ENCODE measurements at regions not wholly inside any gene's neighbourhood (a gene's known extent, or its start where the extent isn't known, plus 50 kb on each side); places are given as distances from the start of the nearest gene placed in this dataset.
"Not testable (repeated sequence)": the region's sequence is repeated elsewhere in the genome, so short reads cannot be mapped to it uniquely, and the experiment has no call there.

- no peak overlapping the region for H3K4me2 ChIP-seq
- H3K9ac ChIP-seq: no peak overlapping the region
- no peak overlapping the region for H2AFZ ChIP-seq (ENCODE audit: low read depth)
- no peaks in the 10 kb centered on the region for H3K36me3 ChIP-seq (ENCODE audit: insufficient read depth)
- H3K4me1 ChIP-seq (ENCODE audit: low read depth, poor library complexity, severe bottlenecking): no peaks in the 10 kb centered on the region
- H4K20me1 ChIP-seq (ENCODE audit: insufficient read depth): no peaks in the 10 kb centered on the region
- TF ChIP-seq CTCF (conservative IDR thresholded peaks at IDR 0.05; ENCODE audit: low read depth, low read length): no peak
- no peaks in the 10 kb centered on the region for H3K27me3 ChIP-seq (ENCODE audit: insufficient read depth, low read depth)
- H3K27ac ChIP-seq: no peak overlapping the region
- H3K79me2 ChIP-seq (ENCODE audit: insufficient read depth, low read depth): no peaks in the 10 kb centered on the region
- no peak overlapping the region for H3K4me3 ChIP-seq (IDR thresholded peaks at IDR 0.05; ENCODE audit: insufficient read depth, low read depth, low read length)
These were observed 388.5 kb downstream of the CAAP1 start for GRCh38 chr9:26504057-26504456.

GRCh38 chr9:26502311-26502710, 390.3 kb downstream of the CAAP1 start:
- H3K4me3 ChIP-seq (IDR thresholded peaks at IDR 0.05; ENCODE audit: insufficient read depth, low read depth, low read length): no peak overlapping the region
- no peak for TF ChIP-seq CTCF (conservative IDR thresholded peaks at IDR 0.05; ENCODE audit: low read depth, low read length)

GRCh38 chr9:26500471-26500870, 392.1 kb downstream of the CAAP1 start:
- Histone ChIP-seq H3K27ac (no peak overlapping the region), H3K79me2 (ENCODE audit: insufficient read depth, low read depth) (no peaks in the 10 kb centered on the region), H3K27me3 (ENCODE audit: insufficient read depth, low read depth) (no peaks in the 10 kb centered on the region), H2AFZ (ENCODE audit: low read depth) (no peak overlapping the region), H3K9ac (no peak overlapping the region), H3K4me2 (no peak overlapping the region), H3K4me1 (ENCODE audit: low read depth, poor library complexity, severe bottlenecking) (no peaks in the 10 kb centered on the region), H3K4me3 (IDR thresholded peaks at IDR 0.05; ENCODE audit: insufficient read depth, low read depth, low read length) (no peak overlapping the region), H3K36me3 (ENCODE audit: insufficient read depth) (no peaks in the 10 kb centered on the region), H4K20me1 (ENCODE audit: insufficient read depth) (no peaks in the 10 kb centered on the region)
- TF ChIP-seq CTCF (conservative IDR thresholded peaks at IDR 0.05; ENCODE audit: low read depth, low read length): no peak

More at GRCh38 chr9:26502311-26502710, 390.3 kb downstream of the CAAP1 start:
- Histone ChIP-seq H2AFZ (ENCODE audit: low read depth) (no peak overlapping the region), H3K27me3 (ENCODE audit: insufficient read depth, low read depth) (no peaks in the 10 kb centered on the region), H3K79me2 (ENCODE audit: insufficient read depth, low read depth) (no peaks in the 10 kb centered on the region), H3K27ac (no peak overlapping the region), H3K9ac (no peak overlapping the region), H3K36me3 (ENCODE audit: insufficient read depth) (no peaks in the 10 kb centered on the region), H4K20me1 (ENCODE audit: insufficient read depth) (no peaks in the 10 kb centered on the region), H3K4me2 (no peak overlapping the region), H3K4me1 (ENCODE audit: low read depth, poor library complexity, severe bottlenecking) (no peaks in the 10 kb centered on the region)

GRCh38 chr9:26492608-26493521, 399.7 kb downstream of the CAAP1 start:
- H4K20me1 ChIP-seq (ENCODE audit: insufficient read depth); H3K36me3 ChIP-seq (ENCODE audit: insufficient read depth); H3K79me2 ChIP-seq (ENCODE audit: insufficient read depth, low read depth); H2AFZ ChIP-seq (ENCODE audit: low read depth); H3K9ac ChIP-seq; H3K4me3 ChIP-seq (IDR thresholded peaks at IDR 0.05; ENCODE audit: insufficient read depth, low read depth, low read length); H3K4me1 ChIP-seq (ENCODE audit: low read depth, poor library complexity, severe bottlenecking); H3K27ac ChIP-seq; H3K27me3 ChIP-seq (ENCODE audit: insufficient read depth, low read depth); H3K4me2 ChIP-seq: not testable (repeated sequence)

- H3K9ac ChIP-seq; H4K20me1 ChIP-seq (ENCODE audit: insufficient read depth); H3K4me3 ChIP-seq (IDR thresholded peaks at IDR 0.05; ENCODE audit: insufficient read depth, low read depth, low read length); H3K27me3 ChIP-seq (ENCODE audit: insufficient read depth, low read depth); H2AFZ ChIP-seq (ENCODE audit: low read depth); H3K36me3 ChIP-seq (ENCODE audit: insufficient read depth); H3K4me2 ChIP-seq; H3K4me1 ChIP-seq (ENCODE audit: low read depth, poor library complexity, severe bottlenecking); H3K79me2 ChIP-seq (ENCODE audit: insufficient read depth, low read depth); H3K27ac ChIP-seq: not testable (repeated sequence)
These were observed 400.5 kb downstream of the CAAP1 start for GRCh38 chr9:26491922-26492607.

Measured in KMS-11 (cell line).